Uterus (tissue), 2 donors: ENCODE measurements at regions not wholly inside any gene's neighbourhood (a gene's known extent, or its start where the extent isn't known, plus 50 kb on each side); places are given as distances from the start of the nearest gene placed in this dataset.

ENCODE experiments used
- POLR2A ChIP-seq, 2 donors: fragments of 450-650 bp; IDR thresholded peaks; one replicate each; pipeline ENCODE4 v1.6.1; 2016; ENCODE audit warnings: antibody characterized with exemption in 2 of 2, mild to moderate bottlenecking in 1 of 2, moderate library complexity in 1 of 2
- TF ChIP-seq, protein P1 (sequence below), 4 experiments: fragments of 200-600 bp in 2 of 4; fragments of 450-650 bp in 2 of 4; sonication (generic) in 2 of 4; IDR thresholded peaks; one replicate each; pipeline ENCODE4 v1.5.1; 2016 to 2019; ENCODE audit warnings: antibody characterized with exemption in 4 of 4, mild to moderate bottlenecking in 2 of 4, moderate library complexity in 1 of 4

DNA sequence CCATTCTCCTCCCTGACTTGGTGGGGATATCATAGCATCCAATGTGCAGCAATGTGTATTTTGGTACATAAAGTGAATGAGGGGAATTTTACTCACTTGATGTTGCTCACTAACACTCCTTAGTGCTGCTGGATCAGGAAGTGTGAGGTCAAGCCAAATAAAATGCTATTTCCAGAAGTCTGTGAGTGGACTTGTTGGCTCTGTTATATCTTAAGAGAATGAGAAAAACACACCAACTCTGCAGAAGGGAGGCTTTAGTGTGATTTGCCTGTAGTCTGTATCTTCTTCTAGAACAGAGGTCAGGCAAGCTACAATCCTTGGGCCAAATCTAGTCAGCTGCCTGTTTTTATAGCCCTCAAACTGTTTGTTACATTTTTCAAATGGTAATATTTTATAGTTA, 154.3 kb downstream of the POLR1F start:
- TF ChIP-seq, protein P1, sequence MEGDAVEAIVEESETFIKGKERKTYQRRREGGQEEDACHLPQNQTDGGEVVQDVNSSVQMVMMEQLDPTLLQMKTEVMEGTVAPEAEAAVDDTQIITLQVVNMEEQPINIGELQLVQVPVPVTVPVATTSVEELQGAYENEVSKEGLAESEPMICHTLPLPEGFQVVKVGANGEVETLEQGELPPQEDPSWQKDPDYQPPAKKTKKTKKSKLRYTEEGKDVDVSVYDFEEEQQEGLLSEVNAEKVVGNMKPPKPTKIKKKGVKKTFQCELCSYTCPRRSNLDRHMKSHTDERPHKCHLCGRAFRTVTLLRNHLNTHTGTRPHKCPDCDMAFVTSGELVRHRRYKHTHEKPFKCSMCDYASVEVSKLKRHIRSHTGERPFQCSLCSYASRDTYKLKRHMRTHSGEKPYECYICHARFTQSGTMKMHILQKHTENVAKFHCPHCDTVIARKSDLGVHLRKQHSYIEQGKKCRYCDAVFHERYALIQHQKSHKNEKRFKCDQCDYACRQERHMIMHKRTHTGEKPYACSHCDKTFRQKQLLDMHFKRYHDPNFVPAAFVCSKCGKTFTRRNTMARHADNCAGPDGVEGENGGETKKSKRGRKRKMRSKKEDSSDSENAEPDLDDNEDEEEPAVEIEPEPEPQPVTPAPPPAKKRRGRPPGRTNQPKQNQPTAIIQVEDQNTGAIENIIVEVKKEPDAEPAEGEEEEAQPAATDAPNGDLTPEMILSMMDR (IDR thresholded peaks at IDR 0.05), result no peak
- no peak for TF ChIP-seq POLR2A (IDR thresholded peaks at IDR 0.05)
